Transverse colon (tissue), 4 donors: ENCODE measurements at regions not wholly inside any gene's neighbourhood (a gene's known extent, or its start where the extent isn't known, plus 50 kb on each side); places are given as distances from the start of the nearest gene placed in this dataset.

Source experiments
- DNase-seq: peaks from one replicate; pipeline ENCODE4 v3.0.0-alpha.2; 2019
- H3K27ac ChIP-seq, 4 donors: fragments of 200-600 bp; sonication (generic); 2 replicates each; pipeline ENCODE4 v1.5.1; 2016 to 2018; ENCODE audit warnings: inconsistent platforms in 4 of 4
- H3K27me3 ChIP-seq: fragments of 200-600 bp; sonication (generic); 2 replicates; pipeline ENCODE4 v1.5.1; 2017; ENCODE audit warnings: inconsistent platforms
- H3K36me3 ChIP-seq, 4 donors: fragments of 200-600 bp; sonication (generic); 2 replicates each; pipeline ENCODE4 v1.5.1; 2017 to 2019; ENCODE audit warnings: inconsistent platforms in 4 of 4
- H3K4me1 ChIP-seq, 4 donors: fragments of 200-600 bp; sonication (generic); 2 replicates each; pipeline ENCODE4 v1.5.1; 2017 to 2020; ENCODE audit warnings: inconsistent platforms in 4 of 4
- H3K4me3 ChIP-seq, 4 donors: fragments of 200-600 bp; sonication (generic); 1 replicate in 1 of 4; 2 replicates in 3 of 4; pipeline versions ENCODE4 v1.5.1 to v1.6.1; 2017 to 2019; ENCODE audit warnings: inconsistent platforms in 4 of 4
- H3K9me3 ChIP-seq, 2 donors: fragments of 200-600 bp; sonication (generic); 2 replicates each; pipeline ENCODE4 v1.5.1; 2017 to 2019; ENCODE audit warnings: inconsistent platforms in 2 of 2
- EP300 ChIP-seq: sonication (generic); formaldehyde crosslinking; IDR thresholded peaks from one replicate; pipeline ENCODE4 v1.6.1; 2017; ENCODE audit warnings: antibody characterized with exemption, low read depth
- POLR2A ChIP-seq: fragments of 450-650 bp; IDR thresholded peaks from one replicate; pipeline ENCODE4 v1.6.1; 2016; ENCODE audit warnings: antibody characterized with exemption, mild to moderate bottlenecking, moderate library complexity
- POLR2AphosphoS5 ChIP-seq, 3 donors: sonication (generic); formaldehyde crosslinking; IDR thresholded peaks; one replicate each; pipeline ENCODE4 v1.6.1; 2016; ENCODE audit warnings: antibody characterized with exemption in 3 of 3
- WGBS, 2 donors: methylation state at CpG; one replicate each; pipeline ENCODE4 v1.1.5; 2018; ENCODE audit warnings: low coverage in 1 of 2; 5-methylcytosine and 5-hydroxymethylcytosine counted together
- in situ Hi-C, 4 donors: fragments of 200-750 bp; cut with MboI; loops; one replicate each; pipeline versions ENCODE4 v1.15.0 to v1.15.1; 2017; ENCODE audit warnings: low sequenced_read_pairs in 3 of 4, low pct_ligation_motif_present in 1 of 4, low pct_unique_long_range_greater_than_20kb in 1 of 4
- intact Hi-C: fragments of 100-400 bp; cut with DNase I; formaldehyde crosslinking; loops from one replicate; pipeline ENCODE4 v1.15.1; 2023; ENCODE audit warnings: low total_unique reads
- TF ChIP-seq, protein P1 (sequence below), 5 experiments: fragments of 200-600 bp in 3 of 5; fragments of 450-650 bp in 2 of 5; sonication (generic) in 3 of 5; IDR thresholded peaks; 1 replicate in 2 of 5; 2 replicates in 3 of 5; pipeline ENCODE4 v1.5.1; 2016 to 2017; ENCODE audit warnings: antibody characterized with exemption in 5 of 5, inconsistent platforms in 3 of 5, mild to moderate bottlenecking in 2 of 5, moderate library complexity in 1 of 5

DNA sequence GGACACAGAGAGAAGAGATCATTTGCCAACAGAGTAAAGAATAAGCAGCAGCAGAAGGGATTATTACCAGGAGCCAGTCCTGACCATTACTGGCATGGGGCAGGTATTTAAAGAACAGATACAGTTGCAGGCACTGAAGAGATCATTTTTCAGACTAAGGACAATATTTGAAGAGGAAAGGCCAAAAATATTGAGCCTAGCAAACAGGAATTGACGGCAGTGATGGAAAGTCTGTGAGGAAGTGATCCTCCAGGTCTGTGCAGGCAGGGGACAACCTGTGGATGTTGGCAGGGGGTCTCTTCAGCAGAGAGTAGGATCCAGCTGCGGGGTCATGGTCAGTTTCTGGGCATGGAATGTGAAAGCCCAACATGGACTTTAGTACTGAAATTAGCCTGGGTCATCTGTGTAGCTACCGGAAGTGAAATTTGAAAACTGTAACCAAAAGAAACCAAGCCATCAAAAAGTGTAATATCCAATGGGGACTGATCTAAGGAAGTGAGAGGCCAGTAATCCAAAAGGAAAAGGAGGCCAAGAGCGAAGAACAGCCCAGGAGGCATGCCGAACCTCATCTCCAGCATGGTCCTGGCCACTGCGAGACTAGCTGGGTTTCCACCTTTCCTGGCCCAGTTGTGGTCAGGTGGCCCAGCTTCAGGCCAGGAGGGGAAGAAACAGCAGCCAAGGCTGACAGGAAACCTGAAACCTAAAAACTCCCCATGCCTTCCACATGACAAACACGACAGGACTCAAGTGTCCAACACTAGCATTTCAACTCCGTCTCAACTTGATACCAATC is 115.1 kb upstream of the TNFAIP3 start:
- 86 to 93% methylated on average over 3 to 8 of the region's 8 CpGs for whole genome bisulfite sequencing, 2 donors
- Histone ChIP-seq H3K36me3 (no peaks in the 10 kb centered on the region), H3K4me1 (peaks cover 0 to 22% (median 8%) of the 10 kb centered on the region in 4 donors), H3K9me3 (no peaks in the 10 kb centered on the region), H3K27ac (no peak overlapping the region), H3K4me3 (no peak overlapping the region), H3K27me3 (no peaks in the 10 kb centered on the region)
- in situ Hi-C loops (no loop called here), intact Hi-C loops (no loop called here)
- DNase-seq: no peak
- TF ChIP-seq, protein P1, sequence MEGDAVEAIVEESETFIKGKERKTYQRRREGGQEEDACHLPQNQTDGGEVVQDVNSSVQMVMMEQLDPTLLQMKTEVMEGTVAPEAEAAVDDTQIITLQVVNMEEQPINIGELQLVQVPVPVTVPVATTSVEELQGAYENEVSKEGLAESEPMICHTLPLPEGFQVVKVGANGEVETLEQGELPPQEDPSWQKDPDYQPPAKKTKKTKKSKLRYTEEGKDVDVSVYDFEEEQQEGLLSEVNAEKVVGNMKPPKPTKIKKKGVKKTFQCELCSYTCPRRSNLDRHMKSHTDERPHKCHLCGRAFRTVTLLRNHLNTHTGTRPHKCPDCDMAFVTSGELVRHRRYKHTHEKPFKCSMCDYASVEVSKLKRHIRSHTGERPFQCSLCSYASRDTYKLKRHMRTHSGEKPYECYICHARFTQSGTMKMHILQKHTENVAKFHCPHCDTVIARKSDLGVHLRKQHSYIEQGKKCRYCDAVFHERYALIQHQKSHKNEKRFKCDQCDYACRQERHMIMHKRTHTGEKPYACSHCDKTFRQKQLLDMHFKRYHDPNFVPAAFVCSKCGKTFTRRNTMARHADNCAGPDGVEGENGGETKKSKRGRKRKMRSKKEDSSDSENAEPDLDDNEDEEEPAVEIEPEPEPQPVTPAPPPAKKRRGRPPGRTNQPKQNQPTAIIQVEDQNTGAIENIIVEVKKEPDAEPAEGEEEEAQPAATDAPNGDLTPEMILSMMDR (IDR thresholded peaks at IDR 0.05): no peak
- TF ChIP-seq EP300: no peak
- TF ChIP-seq POLR2AphosphoS5 (IDR thresholded peaks at IDR 0.05): no peak
- TF ChIP-seq POLR2A: no peak

DNA sequence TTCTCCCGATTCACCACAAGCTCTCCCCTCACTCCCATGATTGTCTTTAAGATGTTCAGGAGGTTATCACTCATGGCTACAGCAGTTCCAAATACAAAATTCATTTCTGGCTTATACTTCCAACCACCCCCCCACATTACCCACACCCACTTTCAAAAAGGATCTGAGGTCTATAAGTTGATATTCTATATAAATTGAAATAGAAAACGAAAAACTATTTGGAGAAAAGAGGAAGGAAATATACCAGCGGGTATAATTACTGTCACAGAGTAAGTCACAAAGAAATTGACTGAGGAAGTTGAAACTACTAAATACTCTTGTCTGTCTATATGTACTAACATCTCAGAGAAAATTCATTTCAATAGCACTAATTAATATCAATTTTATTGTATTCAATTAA is 112.7 kb upstream of the TNFAIP3 start:
- Histone ChIP-seq H3K4me1 (peaks cover 0 to 14% (median 3%) of the 10 kb centered on the region in 4 donors), H3K9me3 (no peaks in the 10 kb centered on the region), H3K27me3 (no peaks in the 10 kb centered on the region), H3K4me3 (no peak overlapping the region), H3K36me3 (no peaks in the 10 kb centered on the region), H3K27ac (no peak overlapping the region)
- intact Hi-C loops: no loop called here
- 73 to 77% methylated on average over 2 to 3 of the region's 3 CpGs for WGBS, 2 donors
- no peak for DNase-seq
- TF ChIP-seq POLR2AphosphoS5 (IDR thresholded peaks at IDR 0.05): no peak
- TF ChIP-seq EP300: no peak
- TF ChIP-seq POLR2A: no peak
- TF ChIP-seq, protein P1 (IDR thresholded peaks at IDR 0.05): no peak
- in situ Hi-C loops: no loop called here

DNA sequence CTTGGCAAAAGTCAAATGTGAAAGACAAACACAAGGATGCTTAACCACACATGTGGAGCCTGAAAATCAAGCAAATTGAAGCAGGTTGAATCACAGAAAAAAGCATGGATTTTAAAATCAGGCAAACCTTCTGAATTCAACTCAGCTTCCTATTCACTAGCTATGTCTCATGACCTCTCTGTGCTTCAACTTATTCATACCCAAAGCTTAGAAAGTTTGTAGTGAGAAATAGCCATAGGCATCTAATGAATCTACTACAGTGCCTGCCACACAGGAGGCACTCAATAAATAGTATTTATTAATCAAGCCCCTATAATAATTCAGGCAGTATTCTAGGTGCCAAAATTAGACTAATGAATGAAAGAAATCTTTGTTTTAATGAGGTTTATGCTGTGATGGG is 112.2 kb upstream of the TNFAIP3 start:
- intact Hi-C loops: loop anchor here (5.0 kb wide), 2 partner anchors 348 to 708 kb away; no protein-coding TSS in a partner anchor
- H3K27me3 ChIP-seq: no peaks in the 10 kb centered on the region
- H3K36me3 ChIP-seq: no peaks in the 10 kb centered on the region
- no peak overlapping the region for H3K4me3 ChIP-seq
- peaks cover 0 to 9% (median under 1%) of the 10 kb centered on the region in 4 donors for H3K4me1 ChIP-seq
- H3K9me3 ChIP-seq: no peaks in the 10 kb centered on the region
- TF ChIP-seq, protein P1 (IDR thresholded peaks at IDR 0.05): no peak
- no peak for TF ChIP-seq POLR2A
- no peak for TF ChIP-seq EP300
- no peak for TF ChIP-seq POLR2AphosphoS5 (IDR thresholded peaks at IDR 0.05)
- no peak for DNase-seq
- H3K27ac ChIP-seq: no peak overlapping the region
- in situ Hi-C loops: no loop called here

DNA sequence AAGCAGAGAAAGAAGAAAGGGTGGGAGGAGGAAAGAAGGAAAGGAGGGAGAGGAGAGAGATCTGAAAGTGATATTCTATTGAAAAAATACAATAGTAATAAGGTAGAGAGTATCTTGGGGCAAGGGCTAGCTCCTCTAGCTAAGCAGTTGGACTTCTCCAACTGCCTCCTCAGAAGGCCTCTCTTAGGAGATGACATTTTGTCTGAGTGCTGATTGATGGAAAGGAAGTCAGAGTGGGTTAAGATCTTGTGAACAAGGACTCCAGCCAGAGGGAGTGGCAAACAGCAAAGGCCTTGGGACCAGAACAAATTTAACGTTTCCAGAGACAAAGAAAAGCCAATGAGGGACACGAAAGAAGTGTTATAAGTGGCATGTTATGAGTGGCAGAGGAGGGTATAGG is 111.8 kb upstream of the TNFAIP3 start:
- no peaks in the 10 kb centered on the region for H3K36me3 ChIP-seq
- no peaks in the 10 kb centered on the region for H3K9me3 ChIP-seq
- H3K4me3 ChIP-seq: no peak overlapping the region
- WGBS, 2 donors: 65 to 75% methylated on average over 2 of the region's 2 CpGs
- in situ Hi-C loops: no loop called here
- no peak overlapping the region for H3K27ac ChIP-seq
- H3K27me3 ChIP-seq: no peaks in the 10 kb centered on the region
- intact Hi-C loops: loop anchor here (5.0 kb wide), 2 partner anchors 348 to 708 kb away; no protein-coding TSS in a partner anchor
- peaks cover 0 to 5% (median 0%) of the 10 kb centered on the region in 4 donors for H3K4me1 ChIP-seq
- no peak for TF ChIP-seq POLR2A
- TF ChIP-seq EP300: no peak
- TF ChIP-seq, protein P1 (IDR thresholded peaks at IDR 0.05): no peak
- TF ChIP-seq POLR2AphosphoS5 (IDR thresholded peaks at IDR 0.05): no peak
- no peak for DNase-seq
